Hematopoietic multipotent progenitor cell treated with erythropoietin and hydrocortisone succinate and interleukin-3 and kit ligand, for 4 days (in vitro differentiated cells): ENCODE measurements at regions not wholly inside any gene's neighbourhood (a gene's known extent, or its start where the extent isn't known, plus 50 kb on each side); places are given as distances from the start of the nearest gene placed in this dataset.

Experiments
- DNase-seq: peaks from one replicate; pipeline ENCODE4 v3.0.0-alpha.2; 2015

DNA sequence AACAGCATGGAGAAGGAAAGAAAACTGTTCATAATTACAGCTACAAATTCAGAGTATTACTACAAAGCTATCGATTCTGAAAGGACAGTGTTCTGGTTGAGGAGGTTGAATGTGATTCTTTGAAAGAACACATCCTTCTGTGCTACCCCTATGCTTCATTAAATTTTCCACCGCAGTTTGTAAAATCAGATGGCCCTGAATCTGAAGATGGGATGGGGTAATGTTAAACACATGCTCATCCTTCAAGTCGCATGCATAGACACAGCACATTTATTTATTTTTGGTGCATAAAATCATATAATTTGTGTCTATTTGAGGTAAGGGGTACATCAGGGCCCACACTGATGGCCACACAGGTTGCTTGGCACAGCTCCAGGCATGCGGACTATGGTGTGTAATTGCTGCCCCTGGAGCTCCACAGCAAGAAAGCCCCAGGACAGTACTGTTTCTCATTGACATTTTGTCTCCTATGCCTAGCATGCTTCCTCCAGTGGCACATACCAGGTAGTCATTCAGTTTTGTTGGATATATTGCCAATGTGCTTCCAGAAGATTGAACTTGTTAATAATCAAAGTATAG, 238.8 kb upstream of the TANK start:
- no peak for DNase-seq

DNA sequence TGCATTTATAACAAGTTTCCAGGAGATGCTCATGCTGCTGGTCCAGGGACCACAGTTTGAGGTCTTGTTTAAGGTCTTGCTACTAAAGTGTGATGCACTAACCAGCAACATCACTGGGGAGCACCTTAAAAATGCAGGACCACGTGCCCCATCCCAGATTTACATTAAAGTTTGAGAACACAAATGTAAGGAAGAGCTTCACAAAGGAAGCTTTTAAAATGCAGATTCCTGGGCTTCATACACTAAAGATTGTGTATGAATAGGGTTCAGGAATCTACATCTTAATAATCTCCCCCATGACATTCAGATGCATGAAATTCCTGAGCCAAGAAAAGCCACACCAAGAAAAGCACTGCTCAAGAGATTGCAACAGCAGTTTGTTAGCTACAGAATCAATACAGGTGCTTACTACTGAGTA, 235.3 kb upstream of the TANK start:
- DNase-seq = no peak

DNA sequence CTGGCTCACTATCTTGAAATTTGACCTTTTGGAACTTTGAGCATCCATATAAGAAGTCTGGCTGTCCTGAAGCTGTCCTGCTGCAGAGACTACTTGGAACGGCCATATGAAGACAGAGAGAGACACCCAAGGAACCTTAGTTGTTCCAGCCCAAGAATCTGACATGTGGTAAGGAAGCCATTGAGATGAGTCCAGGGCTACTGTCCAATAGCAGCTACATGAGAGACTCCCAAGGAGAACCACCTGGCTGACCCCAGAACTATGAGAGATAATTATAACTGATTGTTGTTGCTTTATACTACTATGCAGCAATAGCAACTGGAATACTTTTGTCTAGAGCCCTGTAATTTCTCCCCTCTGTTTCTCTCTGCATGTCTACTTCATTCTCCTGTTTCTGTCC, 234.3 kb upstream of the TANK start:
- DNase-seq = no peak

DNA sequence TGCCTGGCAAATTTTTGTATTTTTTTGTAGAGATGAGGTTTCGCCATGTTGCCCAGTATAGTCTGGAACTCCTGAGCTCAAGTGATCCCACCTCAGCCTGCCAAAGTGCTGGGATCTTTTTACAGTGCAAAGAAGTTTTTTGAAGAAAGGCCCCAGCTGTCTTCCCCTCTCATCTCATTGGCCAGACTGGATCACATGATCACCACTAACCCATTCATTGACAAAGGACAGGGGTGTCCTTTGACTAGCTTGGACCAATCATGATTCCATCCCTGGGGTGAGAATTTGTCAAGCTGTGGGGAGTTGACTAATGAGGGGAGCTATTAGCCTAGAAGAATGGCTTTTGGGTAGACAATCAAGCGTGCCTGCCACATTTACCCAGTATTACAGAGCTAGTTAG, 232.9 kb upstream of the TANK start:
- DNase-seq = no peak

DNA sequence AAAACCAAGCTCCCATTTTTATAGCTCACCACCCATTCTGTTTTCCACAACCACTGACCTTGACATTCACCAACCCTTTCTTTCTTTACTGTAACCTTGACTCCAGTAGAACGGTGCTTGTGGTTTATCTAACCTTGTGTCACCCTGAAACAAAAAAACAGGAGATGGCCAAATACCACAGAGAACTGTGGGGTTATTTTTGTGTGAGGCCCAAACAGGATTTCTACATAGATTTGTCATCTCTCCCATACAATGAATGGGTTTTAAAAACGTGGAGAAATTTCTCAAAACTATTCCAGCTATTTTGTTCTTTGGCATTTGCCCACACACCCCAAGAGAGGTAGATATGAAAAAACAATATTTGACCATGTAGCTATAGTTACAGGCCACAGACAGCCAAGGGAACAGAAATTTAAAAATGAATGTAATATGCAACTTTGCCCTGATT, 231.3 kb upstream of the TANK start:
- no peak for DNase-seq

DNA sequence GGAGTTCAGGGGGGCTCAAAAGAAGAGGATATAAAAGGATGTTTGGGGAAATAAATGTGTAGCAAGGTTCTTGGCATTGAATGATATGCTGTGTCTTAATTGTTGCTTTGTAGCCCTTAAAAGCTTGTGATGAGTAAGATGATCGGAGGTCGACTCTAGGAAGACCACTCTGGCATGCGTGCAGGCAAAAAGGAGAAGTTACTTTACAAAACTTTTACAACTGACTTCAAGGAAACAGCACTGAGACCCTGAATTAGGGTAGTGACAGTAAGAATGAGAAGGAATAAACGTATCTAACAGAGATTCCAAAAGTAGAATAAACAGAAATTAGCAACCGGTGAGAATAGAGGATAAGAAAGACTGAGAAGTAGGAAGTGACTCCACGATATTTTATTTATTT, 228.7 kb upstream of the TANK start:
- DNase-seq = peak; percentile 58

DNA sequence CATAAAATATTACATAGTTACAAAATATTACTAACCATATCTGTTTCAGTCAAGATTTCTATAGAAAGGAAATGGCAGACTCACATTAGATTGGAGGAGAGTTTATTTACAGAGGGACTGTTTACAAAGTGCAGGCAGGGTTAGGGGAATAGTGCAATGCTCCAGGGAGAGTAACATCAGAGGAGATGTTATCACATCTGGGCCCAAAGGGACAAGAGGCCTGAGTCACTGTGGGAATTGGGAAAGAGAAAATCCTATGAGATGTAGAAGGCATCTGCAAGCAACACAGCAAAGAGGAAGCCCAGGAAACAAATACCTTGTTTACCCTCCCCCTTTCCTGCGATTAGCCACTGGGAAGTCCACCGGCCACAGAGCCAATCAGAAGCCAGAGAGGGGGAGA, 227.3 kb upstream of the TANK start:
- no peak for DNase-seq

DNA sequence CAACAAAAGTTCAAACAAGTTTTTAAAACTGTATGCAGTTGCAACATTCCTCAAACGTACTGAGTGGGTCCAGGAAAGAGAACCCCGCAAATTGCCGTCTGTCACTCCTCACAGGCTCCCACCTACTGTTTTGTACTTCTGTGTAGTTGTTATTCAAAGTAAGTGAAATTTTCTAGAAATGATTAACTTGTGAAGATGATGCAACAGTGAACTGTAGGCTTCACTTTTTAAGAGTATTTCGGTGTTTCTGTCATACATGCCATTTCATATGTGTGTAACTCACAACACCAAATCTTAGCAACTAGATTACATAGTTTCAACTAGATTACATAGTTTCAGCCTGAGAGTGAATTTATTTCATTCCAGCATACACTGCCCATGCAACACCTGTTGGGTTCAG, 226.0 kb upstream of the TANK start:
- DNase-seq = no peak

DNA sequence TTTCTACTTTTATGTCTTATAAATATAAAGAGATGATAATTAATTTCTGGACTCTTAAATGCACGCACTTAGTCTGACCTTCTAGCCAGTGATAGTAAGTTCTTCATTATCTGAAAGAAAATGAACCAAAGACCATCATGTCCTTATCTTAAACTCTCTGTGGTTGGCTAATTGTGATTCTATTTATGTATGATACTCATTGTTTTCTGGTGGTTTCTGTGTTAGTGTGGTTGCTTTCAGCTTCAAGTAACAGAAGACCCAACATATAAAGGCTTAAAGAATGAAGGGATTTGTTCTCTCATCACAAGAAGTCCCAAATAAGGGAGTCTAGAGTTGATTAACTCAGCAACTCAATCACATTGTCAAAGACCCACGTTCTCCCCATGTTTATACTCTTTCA, 225.2 kb upstream of the TANK start:
- no peak for DNase-seq

DNA sequence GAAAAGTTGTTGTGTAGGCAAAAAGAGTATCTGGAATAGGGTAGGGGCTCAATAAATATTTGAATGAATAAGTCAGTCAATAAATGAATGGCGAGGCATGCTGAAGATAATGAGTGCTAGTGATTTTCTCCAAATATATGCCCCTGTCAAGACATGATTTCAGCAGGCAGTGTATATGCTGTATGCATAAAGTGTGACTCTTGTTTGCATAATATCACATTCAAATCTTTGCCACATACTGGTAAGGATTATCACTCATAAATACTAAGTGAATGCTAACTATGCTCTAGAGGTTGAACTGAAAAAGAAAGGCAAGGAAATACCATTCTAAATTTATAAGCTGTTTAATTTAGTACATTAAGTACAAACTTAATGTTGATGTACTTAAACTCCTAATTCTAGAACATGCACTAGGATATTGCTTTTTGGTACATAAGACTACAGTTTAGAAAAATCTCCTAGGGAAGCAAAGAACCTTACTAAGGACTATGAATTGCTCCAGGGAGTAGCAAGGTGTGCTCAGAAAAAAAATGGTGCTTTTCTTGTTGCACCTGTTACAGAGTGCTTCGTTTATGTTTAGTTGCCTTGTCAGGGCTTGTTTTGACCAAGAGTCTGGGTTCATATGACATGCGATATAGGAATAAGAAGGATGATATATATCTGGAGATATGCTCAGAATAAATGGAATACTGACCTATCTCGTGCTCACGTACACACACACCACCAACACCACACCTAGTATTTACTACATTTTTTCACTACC, 224.0 kb upstream of the TANK start:
- DNase-seq = no peak

DNA sequence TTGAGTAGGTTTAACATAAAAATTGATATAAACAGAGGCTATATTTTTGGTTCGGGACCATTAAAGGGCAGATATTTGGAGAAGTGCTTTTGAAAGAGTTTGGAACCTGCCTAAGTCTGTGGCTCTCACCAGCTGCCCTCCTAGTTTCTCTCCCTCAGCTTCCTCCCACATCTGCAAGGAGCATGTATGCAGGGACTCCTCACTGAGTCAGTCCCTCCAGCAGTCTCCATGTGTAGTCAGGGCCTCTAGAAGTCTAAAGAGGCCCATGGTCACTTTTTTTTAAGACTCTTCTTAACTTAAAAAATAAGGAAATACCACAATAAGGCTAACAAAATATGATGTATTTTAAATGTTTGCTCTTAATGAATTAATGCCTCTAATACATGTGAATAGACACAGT, 220.0 kb upstream of the TANK start:
- DNase-seq = no peak

DNA sequence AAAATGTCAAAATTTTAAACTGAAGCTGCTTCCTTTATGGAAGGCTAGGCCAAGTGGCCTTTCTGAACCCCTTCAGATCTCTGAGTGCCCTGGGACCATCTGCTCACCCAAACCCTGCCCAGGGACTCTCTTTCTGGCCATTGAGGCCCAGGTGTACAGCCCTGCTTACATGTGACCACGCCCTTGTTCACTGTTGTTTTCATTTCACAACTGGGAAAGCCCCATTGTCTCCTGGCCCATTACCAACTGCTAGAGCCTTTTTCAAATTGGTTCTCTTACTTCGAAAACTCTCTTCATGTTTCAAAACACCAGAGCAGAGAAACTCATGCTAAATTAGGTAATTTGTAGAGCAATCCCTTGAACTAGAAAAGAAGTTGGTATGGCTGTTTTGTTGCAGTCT, 219.5 kb upstream of the TANK start:
- DNase-seq = no peak

DNA sequence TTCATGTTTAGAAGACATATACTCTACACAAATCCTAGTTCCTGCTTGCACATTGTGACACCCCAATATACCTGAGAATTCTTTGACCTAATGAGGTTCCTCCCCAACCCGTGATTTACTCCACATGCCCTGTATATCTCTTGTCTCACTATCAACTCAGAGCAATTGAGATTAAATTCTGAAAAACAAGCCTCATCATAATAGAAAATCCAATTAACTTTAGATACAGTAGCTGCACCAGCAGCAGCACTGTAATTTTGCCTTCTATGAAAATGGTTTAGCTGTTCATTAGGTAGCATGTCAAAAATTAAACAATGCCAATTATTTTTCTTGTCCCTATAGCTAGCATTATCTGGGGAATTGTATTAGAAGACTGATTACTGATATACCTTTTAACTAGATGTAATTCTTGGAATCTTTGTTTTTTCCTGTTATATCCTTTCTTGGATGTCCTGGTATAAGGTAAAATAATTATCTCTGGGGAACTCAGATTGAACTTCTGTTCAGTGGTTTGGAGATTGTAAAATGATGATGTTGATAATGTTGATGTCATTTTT, 218.9 kb upstream of the TANK start:
- no peak for DNase-seq

DNA sequence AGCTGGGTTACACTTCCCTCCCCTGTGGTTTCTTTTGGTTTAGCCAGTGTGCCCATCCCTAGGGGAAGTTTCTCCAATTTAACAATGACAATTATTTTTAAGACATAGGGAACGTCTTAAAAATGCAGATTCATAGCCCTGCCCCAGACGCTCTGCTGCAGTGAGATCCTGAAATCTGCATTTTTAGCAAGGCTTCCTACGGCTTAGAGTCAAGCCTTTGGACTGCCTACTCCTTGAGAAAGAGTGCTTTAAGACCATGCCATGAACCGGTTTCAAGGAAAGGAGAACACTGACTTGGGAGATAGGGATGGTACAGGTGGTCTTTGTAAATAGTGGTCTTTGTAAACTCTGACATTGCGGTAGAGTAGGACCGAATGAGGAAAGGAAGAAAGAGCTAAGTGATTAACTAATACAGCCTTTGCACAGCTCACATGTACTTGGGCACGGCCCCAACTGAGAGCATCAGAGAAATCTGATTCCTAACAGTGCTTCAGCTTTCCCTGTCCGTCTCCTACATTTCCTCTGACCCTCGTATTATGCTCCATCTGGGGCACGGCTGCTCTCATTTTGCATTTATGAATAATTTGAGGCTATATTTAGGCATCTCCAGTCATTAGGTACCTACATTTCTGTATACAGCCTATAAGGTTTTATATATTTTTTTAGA, 217.6 kb upstream of the TANK start:
- DNase-seq = no peak

DNA sequence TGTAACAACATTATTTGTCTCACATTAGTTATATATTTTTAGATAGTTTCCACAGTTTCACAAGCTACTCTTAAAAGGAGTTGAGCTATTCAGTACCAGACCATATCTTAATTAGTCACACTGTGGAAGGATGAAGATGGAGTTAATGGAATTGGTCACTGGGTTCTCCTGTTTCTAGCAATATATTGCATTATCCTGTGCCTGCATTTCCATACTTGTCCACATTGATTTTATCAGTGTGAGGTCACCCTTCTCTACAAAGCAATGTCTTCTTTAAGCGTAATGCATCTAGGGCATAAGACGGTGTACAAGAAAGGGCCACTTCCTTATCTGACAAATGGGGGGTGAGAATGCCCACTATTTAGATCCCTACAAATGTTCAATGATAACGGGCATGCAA, 216.8 kb upstream of the TANK start:
- DNase-seq = no peak

DNA sequence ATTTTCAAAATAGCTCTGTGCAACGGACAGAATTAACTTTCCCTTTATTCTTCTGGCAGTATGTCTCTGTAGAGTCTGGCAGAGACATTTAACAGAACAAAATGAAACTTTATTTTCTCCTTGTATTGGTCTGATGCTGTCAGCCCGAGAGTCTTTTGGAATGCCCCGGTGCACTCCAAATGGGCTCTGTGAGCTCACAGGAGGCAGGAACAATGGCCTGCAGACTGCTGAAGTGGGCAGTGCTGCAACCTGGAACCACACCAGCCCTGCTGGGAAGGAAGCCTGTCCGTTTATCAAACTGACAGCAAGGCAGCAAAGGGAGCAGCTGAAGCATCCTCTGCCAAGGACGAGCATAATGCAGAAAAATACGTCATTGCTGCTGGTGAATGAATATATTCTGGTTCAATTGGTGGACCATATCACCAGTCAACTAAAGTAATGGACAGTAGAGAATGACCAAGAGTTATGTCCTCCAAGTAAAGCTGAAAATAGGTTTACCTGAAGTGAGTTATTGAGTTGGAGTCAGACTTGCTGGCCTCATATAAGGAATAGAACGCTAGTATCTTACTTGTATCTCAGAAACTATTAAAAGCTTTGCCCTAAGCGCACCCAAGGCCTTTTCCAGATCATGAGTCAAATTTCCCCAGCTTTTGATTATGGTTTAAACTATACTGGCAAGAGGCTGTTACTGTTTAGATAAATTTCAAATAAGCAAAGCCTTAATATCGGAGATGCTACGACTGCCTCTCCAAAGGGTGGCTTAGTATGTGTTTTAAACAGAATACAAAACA, 207.6 kb upstream of the TANK start:
- no peak for DNase-seq

DNA sequence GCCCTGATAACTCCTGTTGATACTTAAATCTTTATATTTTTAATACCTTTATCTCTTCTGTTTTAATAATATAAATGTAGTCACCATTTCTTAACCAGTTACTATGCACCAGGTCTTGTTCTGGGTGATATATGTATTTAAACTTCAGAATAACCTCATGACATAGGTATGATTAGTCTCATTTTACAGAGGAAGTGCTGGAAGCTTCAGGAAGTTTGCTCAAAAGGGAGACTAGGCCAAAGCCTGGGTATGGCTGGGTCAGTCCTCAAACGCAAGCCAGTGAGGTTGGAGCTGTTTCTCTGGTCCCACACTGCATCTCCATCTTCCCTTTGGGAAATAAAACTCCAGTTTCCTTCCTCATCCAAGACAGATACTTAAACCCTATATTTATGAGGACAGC, 204.7 kb upstream of the TANK start:
- DNase-seq = no peak

DNA sequence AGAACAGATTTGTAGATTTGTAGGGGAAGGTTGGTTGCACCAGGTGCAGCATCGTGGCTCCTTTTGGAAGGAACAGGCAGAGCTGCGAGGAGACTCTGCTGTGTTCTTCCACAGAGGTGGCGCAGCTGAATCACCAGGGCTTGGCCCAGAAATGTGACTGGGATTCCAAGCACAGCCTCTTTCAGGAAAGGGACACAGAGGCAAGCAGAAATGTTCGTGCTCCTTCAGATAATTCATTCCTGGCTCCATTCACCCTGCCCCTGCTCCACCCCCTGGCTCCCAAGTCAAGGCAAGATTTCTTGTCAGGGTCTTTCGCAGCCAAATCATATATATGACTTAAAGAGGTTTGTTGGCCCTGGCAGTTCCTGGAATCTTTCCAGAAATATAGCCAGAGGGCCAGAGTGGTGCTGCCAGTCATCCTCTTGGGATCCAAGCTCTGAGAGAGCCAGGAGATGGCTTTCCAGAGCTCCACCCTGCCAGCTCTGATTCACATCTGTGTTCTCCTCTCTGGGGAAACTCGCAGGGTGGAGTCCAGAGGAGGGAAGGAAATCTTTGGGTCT, 203.9 kb upstream of the TANK start:
- no peak for DNase-seq

DNA sequence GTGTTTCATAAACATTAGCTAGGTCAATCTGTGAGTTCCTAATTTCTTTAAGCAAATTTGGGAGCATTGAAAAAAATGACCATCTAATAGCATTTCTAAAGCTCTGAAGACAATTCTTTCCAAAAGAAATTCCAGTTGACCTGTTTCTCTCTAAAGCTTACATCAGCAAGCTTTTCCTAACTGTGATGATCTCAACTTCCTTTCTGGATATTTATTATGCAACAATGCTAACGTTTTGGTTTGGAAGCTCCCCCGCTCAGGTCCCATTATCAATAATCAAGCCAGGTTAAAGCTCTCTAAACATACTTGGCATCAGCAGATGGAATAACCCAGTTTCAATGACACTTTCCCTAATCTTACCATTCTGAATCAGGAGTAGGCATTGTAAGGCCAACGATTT, 196.3 kb upstream of the TANK start:
- DNase-seq = no peak

DNA sequence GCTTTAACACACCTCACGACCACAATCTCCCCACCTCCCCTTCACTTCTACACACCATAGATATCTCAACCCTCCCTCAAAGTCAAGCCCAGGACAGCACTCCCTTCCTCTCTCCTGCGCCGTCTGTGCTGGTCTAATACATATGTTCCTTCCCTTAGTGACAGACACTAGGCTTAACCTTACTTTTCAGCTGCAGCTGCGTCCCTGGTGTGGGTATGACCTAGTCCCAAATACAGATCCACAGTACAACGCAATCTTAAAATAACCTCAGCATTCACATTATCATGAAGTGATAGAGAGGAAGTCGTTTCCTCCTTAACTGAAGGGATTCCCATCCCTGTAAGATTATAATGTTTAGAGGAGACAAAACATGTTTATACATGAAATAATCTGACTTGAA, 192.7 kb upstream of the TANK start:
- DNase-seq = no peak

DNA sequence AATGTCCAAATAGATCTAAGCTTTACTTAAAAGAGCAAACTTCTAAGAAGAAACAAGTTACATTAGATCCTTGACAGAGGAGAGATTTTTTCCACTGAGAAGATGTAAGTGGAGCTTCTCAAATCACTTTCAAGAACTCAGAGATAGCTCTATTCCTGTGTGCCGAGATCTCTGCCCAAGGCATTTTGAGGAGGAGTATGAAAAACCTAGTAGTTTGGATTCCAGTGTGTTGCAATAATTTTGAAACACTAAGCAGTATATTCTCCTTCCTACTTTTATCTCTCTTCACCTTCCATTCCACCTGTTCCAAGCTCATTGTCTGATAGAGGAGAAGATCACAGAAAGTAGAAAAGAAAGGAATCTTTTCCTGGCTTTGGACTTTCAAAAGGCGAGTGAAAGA, 192.0 kb upstream of the TANK start:
- DNase-seq = no peak

DNA sequence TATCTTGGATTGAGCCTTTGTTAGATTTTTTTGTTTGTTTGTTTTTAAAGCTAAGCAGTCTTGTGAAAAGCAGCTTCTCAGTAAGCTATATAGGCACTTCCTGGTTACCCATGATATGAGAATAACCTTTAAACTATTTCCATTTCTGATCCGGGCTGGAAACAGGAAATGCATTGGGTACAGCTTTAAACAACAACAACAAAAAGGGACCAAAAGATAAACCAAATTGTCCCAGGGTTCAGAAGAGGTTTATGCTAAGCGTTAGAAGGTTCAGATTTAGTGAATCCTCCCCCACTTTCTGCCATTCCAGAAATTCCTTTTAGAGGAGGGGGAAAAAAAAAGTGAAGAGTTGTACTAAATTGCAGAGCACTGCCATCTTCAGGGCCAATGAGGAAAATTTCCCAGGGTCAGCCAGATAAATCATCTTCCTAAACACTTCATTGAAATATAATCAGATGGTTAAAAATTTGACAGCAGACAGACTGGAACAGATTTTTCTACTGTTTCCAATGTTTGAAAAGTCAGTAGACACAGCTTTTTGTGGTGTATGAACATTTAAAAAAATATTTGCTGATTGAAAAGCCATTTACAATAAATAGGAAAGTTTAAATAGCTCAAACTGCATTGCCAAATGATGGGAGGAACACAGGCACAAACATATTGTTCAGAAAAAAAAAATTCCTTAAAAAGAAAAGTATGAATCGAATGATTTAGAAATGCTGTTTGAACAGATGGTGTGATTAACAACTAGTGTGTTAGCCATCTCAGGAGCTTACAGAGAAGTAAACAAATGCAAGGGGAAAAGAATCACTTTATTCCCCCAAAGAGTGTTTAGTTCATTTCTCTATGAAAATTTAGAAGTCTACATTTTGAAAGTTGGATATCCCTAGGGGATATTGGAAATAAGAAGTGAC, 189.9 kb upstream of the TANK start:
- DNase-seq = peak; percentile 50
